Esophagus muscularis mucosa (tissue), 4 donors: ENCODE measurements at regions not wholly inside any gene's neighbourhood (a gene's known extent, or its start where the extent isn't known, plus 50 kb on each side); places are given as distances from the start of the nearest gene placed in this dataset.

ENCODE experiments used
- DNase-seq: peaks from one replicate; pipeline ENCODE4 v3.0.0-alpha.2; 2017; ENCODE audit errors: extremely low spot score
- H3K27ac ChIP-seq, 4 donors: fragments of 200-600 bp; sonication (generic); replicated peaks in 1 of 4; 1 replicate in 3 of 4; 2 replicates in 1 of 4; pipeline ENCODE4 v1.5.1; 2016 to 2019; ENCODE audit warnings: mild to moderate bottlenecking in 1 of 4
- H3K27me3 ChIP-seq, 4 donors: fragments of 200-600 bp; sonication (generic); one replicate each; pipeline versions ENCODE4 v1.5.1 to v1.6.0; 2016 to 2019
- H3K36me3 ChIP-seq, 4 donors: fragments of 200-600 bp; sonication (generic); one replicate each; pipeline ENCODE4 v1.5.1; 2016 to 2019
- H3K4me1 ChIP-seq, 4 donors: fragments of 200-600 bp; sonication (generic); one replicate each; pipeline ENCODE4 v1.5.1; 2016 to 2019
- H3K4me3 ChIP-seq, 4 donors: fragments of 200-600 bp; sonication (generic); 1 replicate in 2 of 4; 2 replicates in 2 of 4; pipeline ENCODE4 v1.5.1; 2016 to 2019; ENCODE audit warnings: mild to moderate bottlenecking in 4 of 4, moderate library complexity in 1 of 4
- H3K9me3 ChIP-seq, 4 donors: fragments of 200-600 bp; sonication (generic); 1 replicate in 3 of 4; 2 replicates in 1 of 4; pipeline ENCODE4 v1.5.1; 2016 to 2019
- EP300 ChIP-seq: sonication (generic); formaldehyde crosslinking; IDR thresholded peaks from one replicate; pipeline ENCODE4 v1.6.1; 2017; ENCODE audit warnings: antibody characterized with exemption
- POLR2A ChIP-seq: fragments of 450-650 bp; IDR thresholded peaks from one replicate; pipeline ENCODE4 v1.6.1; 2017; ENCODE audit warnings: antibody characterized with exemption, moderate library complexity, mild to moderate bottlenecking, low read depth
- POLR2AphosphoS5 ChIP-seq, 2 donors: sonication (generic); formaldehyde crosslinking; IDR thresholded peaks; one replicate each; pipeline ENCODE4 v1.6.1; 2017; ENCODE audit warnings: antibody characterized with exemption in 2 of 2
- WGBS: methylation state at CpG from one replicate; pipeline ENCODE4 v1.1.5; 2018; 5-methylcytosine and 5-hydroxymethylcytosine counted together
- intact Hi-C: fragments of 100-400 bp; cut with DNase I; formaldehyde crosslinking; loops from one replicate; pipeline ENCODE4 v1.15.1; 2023
- TF ChIP-seq, protein P1 (sequence below), 3 experiments: fragments of 200-600 bp in 2 of 3; fragments of 450-650 bp in 1 of 3; sonication (generic) in 2 of 3; IDR thresholded peaks; one replicate each; pipeline ENCODE4 v1.5.1; 2017 to 2019; ENCODE audit warnings: antibody characterized with exemption in 3 of 3, mild to moderate bottlenecking in 2 of 3, moderate library complexity in 1 of 3

GRCh38 chr4:186934841-186935443, 211.3 kb upstream of the FAT1 start:
- no peaks in the 10 kb centered on the region for H3K9me3 ChIP-seq
- intact Hi-C loops = no loop called here
- no peak overlapping the region for H3K27ac ChIP-seq
- TF ChIP-seq EP300 (no peak), POLR2A (no peak), POLR2AphosphoS5 (IDR thresholded peaks at IDR 0.05) (no peak)
- TF ChIP-seq, protein P1, sequence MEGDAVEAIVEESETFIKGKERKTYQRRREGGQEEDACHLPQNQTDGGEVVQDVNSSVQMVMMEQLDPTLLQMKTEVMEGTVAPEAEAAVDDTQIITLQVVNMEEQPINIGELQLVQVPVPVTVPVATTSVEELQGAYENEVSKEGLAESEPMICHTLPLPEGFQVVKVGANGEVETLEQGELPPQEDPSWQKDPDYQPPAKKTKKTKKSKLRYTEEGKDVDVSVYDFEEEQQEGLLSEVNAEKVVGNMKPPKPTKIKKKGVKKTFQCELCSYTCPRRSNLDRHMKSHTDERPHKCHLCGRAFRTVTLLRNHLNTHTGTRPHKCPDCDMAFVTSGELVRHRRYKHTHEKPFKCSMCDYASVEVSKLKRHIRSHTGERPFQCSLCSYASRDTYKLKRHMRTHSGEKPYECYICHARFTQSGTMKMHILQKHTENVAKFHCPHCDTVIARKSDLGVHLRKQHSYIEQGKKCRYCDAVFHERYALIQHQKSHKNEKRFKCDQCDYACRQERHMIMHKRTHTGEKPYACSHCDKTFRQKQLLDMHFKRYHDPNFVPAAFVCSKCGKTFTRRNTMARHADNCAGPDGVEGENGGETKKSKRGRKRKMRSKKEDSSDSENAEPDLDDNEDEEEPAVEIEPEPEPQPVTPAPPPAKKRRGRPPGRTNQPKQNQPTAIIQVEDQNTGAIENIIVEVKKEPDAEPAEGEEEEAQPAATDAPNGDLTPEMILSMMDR (IDR thresholded peaks at IDR 0.05) = no peak
- no peak for DNase-seq
- H3K4me1 ChIP-seq = peaks cover 0 to 21% (median 9%) of the 10 kb centered on the region in 4 donors
- no peaks in the 10 kb centered on the region for H3K36me3 ChIP-seq
- no peak overlapping the region for H3K4me3 ChIP-seq
- 90% methylated on average over 8 of the region's 8 CpGs for WGBS
- no peaks in the 10 kb centered on the region for H3K27me3 ChIP-seq

DNA sequence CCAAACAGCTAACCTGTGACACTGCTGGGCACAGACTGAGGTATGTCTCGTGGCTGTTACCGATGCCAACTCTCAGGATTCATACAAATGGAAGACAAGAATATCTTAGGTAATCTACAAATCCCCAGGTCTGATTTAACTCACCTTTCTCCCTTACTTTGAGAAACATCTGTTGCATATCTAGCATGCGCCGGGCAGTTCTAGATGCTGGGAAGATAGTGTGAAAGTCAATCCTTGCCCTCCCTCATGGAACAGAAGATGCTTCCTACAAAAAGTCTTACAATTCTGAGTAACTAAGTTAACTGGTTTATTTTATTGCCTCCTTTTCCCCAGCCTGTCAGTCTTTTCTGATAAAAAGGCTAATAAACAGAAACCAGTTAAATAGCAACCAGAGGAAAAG, 212.2 kb upstream of the FAT1 start:
- intact Hi-C loops = no loop called here
- H3K4me1 ChIP-seq = peaks cover 0 to 21% (median 9%) of the 10 kb centered on the region in 4 donors
- H3K27ac ChIP-seq = peak overlapping the region in 2 of 4 donors; percentile 35 to 59
- H3K4me3 ChIP-seq = no peak overlapping the region
- H3K36me3 ChIP-seq = no peaks in the 10 kb centered on the region
- H3K27me3 ChIP-seq = no peaks in the 10 kb centered on the region
- 92% methylated on average over 3 of the region's 4 CpGs for WGBS
- no peak for DNase-seq
- H3K9me3 ChIP-seq = no peaks in the 10 kb centered on the region
- no peak for TF ChIP-seq EP300
- TF ChIP-seq POLR2AphosphoS5 (IDR thresholded peaks at IDR 0.05) = no peak
- TF ChIP-seq, protein P1 (IDR thresholded peaks at IDR 0.05) = no peak
- no peak for TF ChIP-seq POLR2A

GRCh38 chr4:186936496-186937375, 213.1 kb upstream of the FAT1 start:
- TF ChIP-seq, protein P1 (IDR thresholded peaks at IDR 0.05) = peak in 1 of 3 experiments; percentile 47
- no peak for TF ChIP-seq POLR2A
- no peak for DNase-seq
- peak overlapping the region; percentile 35 to 70 (median 51) for H3K27ac ChIP-seq
- 28% methylated on average over 9 of the region's 9 CpGs for WGBS
- no peaks in the 10 kb centered on the region for H3K9me3 ChIP-seq
- intact Hi-C loops = no loop called here
- H3K4me3 ChIP-seq = peak overlapping the region in 3 of 4 donors; percentile 6 to 18 (median 11)
- H3K27me3 ChIP-seq = no peaks in the 10 kb centered on the region
- H3K4me1 ChIP-seq = peaks cover 0 to 21% (median 9%) of the 10 kb centered on the region in 4 donors
- H3K36me3 ChIP-seq = no peaks in the 10 kb centered on the region

DNA sequence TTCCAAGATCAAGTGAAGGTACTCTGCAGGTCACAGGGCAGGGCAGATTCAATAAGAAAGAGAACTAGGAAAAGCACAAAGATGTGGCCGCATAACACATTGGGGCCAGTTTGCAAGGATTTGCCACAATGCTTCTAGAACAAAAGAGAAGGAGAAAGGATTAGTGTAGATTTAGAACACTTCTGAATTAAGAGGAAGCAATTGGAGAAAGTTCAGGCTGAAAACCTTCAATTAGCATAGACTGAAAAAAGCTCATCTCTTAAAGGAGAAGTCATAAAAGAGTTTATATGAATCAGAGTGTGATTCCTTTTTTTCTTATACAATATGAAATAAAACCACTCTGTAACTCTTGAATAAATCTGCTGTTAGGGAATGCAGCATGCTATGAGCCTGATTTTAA, 215.6 kb upstream of the FAT1 start:
- no peak for DNase-seq
- no peak overlapping the region for H3K27ac ChIP-seq
- intact Hi-C loops = no loop called here
- no peaks in the 10 kb centered on the region for H3K27me3 ChIP-seq
- H3K36me3 ChIP-seq = no peaks in the 10 kb centered on the region
- 100% methylated on average over 1 of the region's 1 CpG for WGBS
- TF ChIP-seq EP300 = no peak
- no peaks in the 10 kb centered on the region for H3K9me3 ChIP-seq
- peaks cover 0 to 30% (median 20%) of the 10 kb centered on the region in 4 donors for H3K4me1 ChIP-seq
- H3K4me3 ChIP-seq = no peak overlapping the region

- H3K27me3 ChIP-seq = no peaks in the 10 kb centered on the region
- H3K9me3 ChIP-seq = no peaks in the 10 kb centered on the region
- no peak overlapping the region for H3K27ac ChIP-seq
- TF ChIP-seq, protein P1 (IDR thresholded peaks at IDR 0.05) = no peak
- TF ChIP-seq POLR2AphosphoS5 (IDR thresholded peaks at IDR 0.05) = no peak
- TF ChIP-seq EP300 = no peak
- no peak for TF ChIP-seq POLR2A
- intact Hi-C loops = loop anchor here (10.0 kb wide), 1 partner anchor 215 kb away; the partner anchor contains the start of gene FAT1
- DNase-seq = no peak
- H3K36me3 ChIP-seq = no peaks in the 10 kb centered on the region
- H3K4me1 ChIP-seq = peaks cover 0 to 30% (median 20%) of the 10 kb centered on the region in 4 donors
- no peak overlapping the region for H3K4me3 ChIP-seq
Observed at GRCh38 chr4:186939766-186940165, 216.1 kb upstream of the FAT1 start.
